A673 (cell line): ENCODE measurements at regions not wholly inside any gene's neighbourhood (a gene's known extent, or its start where the extent isn't known, plus 50 kb on each side); places are given as distances from the start of the nearest gene placed in this dataset.

ENCODE experiments used
- BruUV-seq: library from RNA; stranded (reverse); fragments of 400-500 nt; replicated peaks from 2 replicates; lab custom pipeline; 2021; lab: Mats Ljungman, UMichigan
- CTCF ChIA-PET: fragments of 300-600 bp; sonication (Branson Sonifier 250); formaldehyde crosslinking; loops from one replicate; lab custom pipeline; 2022; ENCODE audit warnings: antibody characterized with exemption; lab: Charles Lee
- POLR2A ChIA-PET: fragments of 300-600 bp; sonication (Branson Sonifier 250); formaldehyde crosslinking; loops from one replicate; lab custom pipeline; 2022; ENCODE audit warnings: antibody characterized with exemption; ENCODE audit not compliant: low non-redundant PET; lab: Charles Lee
- DNase-seq: peaks from one replicate; pipeline ENCODE4 v3.0.0-alpha.2; 2015; ENCODE audit warnings: low spot score
- H3K27ac ChIP-seq: fragments of 200-600 bp; sonication (generic); 2 replicates; pipeline ENCODE4 v1.5.1; 2016; ENCODE audit warnings: mixed run types, low read depth, mild to moderate bottlenecking, mixed read lengths, antibody characterized with exemption, low read length; ENCODE audit not compliant: poor library complexity, severe bottlenecking
- H3K27me3 ChIP-seq: fragments of 200-600 bp; sonication (generic); replicated peaks from 2 replicates; pipeline ENCODE4 v1.6.1; 2017; ENCODE audit warnings: mixed run types, low read depth, mild to moderate bottlenecking, mixed read lengths, antibody characterized with exemption, low read length; ENCODE audit not compliant: insufficient read depth, poor library complexity
- H3K36me3 ChIP-seq: fragments of 200-600 bp; sonication (generic); 2 replicates; pipeline ENCODE4 v1.6.1; 2016; ENCODE audit warnings: mixed run types, mild to moderate bottlenecking, mixed read lengths, antibody characterized with exemption, low read length; ENCODE audit not compliant: insufficient read depth, poor library complexity, severe bottlenecking
- H3K4me1 ChIP-seq: fragments of 200-600 bp; sonication (generic); 2 replicates; pipeline ENCODE4 v1.6.1; 2017; ENCODE audit warnings: mixed run types, mild to moderate bottlenecking, mixed read lengths, antibody characterized with exemption, low read length; ENCODE audit not compliant: insufficient read depth, poor library complexity, severe bottlenecking
- H3K4me3 ChIP-seq: fragments of 200-600 bp; sonication (generic); 2 replicates; pipeline ENCODE4 v1.5.1; 2016; ENCODE audit warnings: low read depth, mixed run types, mild to moderate bottlenecking, mixed read lengths, low read length; ENCODE audit not compliant: poor library complexity, severe bottlenecking
- H3K9me3 ChIP-seq: fragments of 200-600 bp; sonication (generic); 2 replicates; pipeline ENCODE4 v1.6.1; 2016; ENCODE audit warnings: mixed run types, low read depth, mild to moderate bottlenecking, mixed read lengths, antibody characterized with exemption, low read length; ENCODE audit not compliant: poor library complexity, severe bottlenecking
- CTCF ChIP-seq: fragments of 300-800, 200-600 bp; sonication (generic); conservative IDR thresholded peaks from 2 replicates; pipeline ENCODE4 v1.5.1; 2017; ENCODE audit warnings: low read depth, mild to moderate bottlenecking, antibody characterized with exemption, low read length, moderate library complexity, mixed read lengths
- EZH2 ChIP-seq: fragments of 200-600 bp; sonication (generic); IDR thresholded peaks from 2 replicates; pipeline ENCODE4 v1.6.1; 2017; ENCODE audit warnings: borderline replicate concordance, low read depth, mild to moderate bottlenecking, mixed read lengths, antibody characterized with exemption, low read length; ENCODE audit not compliant: poor library complexity, severe bottlenecking
- intact Hi-C: fragments of 100-400 bp; cut with micrococcal nuclease; formaldehyde crosslinking; loops from one replicate; pipeline ENCODE4 v1.10.0; 2022; ENCODE audit not compliant: unreplicated experiment

- Histone ChIP-seq H3K27me3 (no peaks in the 10 kb centered on the region), H3K27ac (no peak overlapping the region), H3K9me3 (peaks cover 7% of the 10 kb centered on the region), H3K36me3 (no peaks in the 10 kb centered on the region), H3K4me1 (no peaks in the 10 kb centered on the region), H3K4me3 (no peak overlapping the region)
- TF ChIP-seq EZH2 (no peak), CTCF (no peak)
- POLR2A ChIA-PET: no interaction called here
- CTCF ChIA-PET: no interaction called here
- no peak for DNase-seq
- BruUV-seq: no TSS peak
- intact Hi-C loops: no loop called here
Measured at GRCh38 chr12:115421796-115422709, 738.1 kb upstream of the TBX3 start.

DNA sequence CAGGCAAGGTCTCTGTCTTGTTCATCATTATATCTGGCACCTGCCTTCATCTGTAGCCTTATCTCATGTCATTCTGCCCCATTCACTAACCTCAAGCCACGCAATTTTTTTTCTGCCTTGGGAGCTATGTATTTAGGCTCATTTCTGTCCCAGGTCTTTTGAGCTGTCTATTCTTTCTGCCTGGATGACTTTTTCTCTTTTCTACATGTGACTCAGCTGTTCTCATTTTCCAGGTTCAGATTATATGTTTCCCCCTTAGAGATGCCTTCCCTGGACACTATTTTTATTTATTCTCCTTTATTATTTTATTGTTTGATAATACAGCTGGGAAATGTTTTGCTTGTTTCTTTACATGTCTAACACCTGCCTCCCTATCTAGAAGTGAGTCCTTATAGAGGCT, 737.4 kb upstream of the TBX3 start:
- no TSS peak for BruUV-seq
- intact Hi-C loops: no loop called here
- TF ChIP-seq EZH2 (no peak), CTCF (no peak)

DNA sequence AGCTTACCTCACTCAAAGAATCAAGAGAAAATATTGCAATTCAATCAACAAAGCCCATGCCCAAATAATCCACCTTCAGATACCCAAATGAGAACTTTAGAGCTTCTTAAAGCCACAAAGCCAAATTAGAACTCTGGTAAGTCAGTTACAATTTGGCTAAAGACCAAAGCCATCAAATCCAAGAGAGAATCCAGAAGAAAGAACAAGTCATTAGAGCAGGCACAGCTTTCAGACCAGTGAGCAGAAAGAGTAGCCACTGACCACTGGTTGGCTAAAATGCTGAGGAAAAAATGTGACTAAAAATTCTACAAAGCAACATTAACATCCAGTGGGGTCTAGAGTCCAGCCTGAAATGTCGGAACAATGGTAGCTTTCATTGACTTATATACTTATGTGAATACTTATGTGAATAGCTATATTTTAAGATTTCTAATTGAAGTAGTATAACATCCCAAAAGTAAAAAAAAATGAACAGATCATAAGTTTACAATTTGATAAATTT, 735.2 kb upstream of the TBX3 start:
- no peak overlapping the region for H3K27ac ChIP-seq
- H3K36me3 ChIP-seq: no peaks in the 10 kb centered on the region
- no peak for TF ChIP-seq CTCF
- TF ChIP-seq EZH2: no peak
- H3K4me1 ChIP-seq: no peaks in the 10 kb centered on the region
- H3K27me3 ChIP-seq: no peaks in the 10 kb centered on the region
- DNase-seq: no peak
- ChIA-PET POLR2A (no interaction called here), CTCF (no interaction called here)
- BruUV-seq: no TSS peak
- no peak overlapping the region for H3K4me3 ChIP-seq
- peaks cover 8% of the 10 kb centered on the region for H3K9me3 ChIP-seq
- intact Hi-C loops: no loop called here

More for the DNA sequence above, 737.4 kb upstream of the TBX3 start:
- Histone ChIP-seq H3K27me3 (no peaks in the 10 kb centered on the region), H3K27ac (no peak overlapping the region), H3K36me3 (no peaks in the 10 kb centered on the region), H3K4me1 (no peaks in the 10 kb centered on the region), H3K4me3 (no peak overlapping the region), H3K9me3 (peaks cover 8% of the 10 kb centered on the region)
- POLR2A ChIA-PET: no interaction called here
- DNase-seq: no peak
- CTCF ChIA-PET: no interaction called here
